OCI-LY7 (cell line): ENCODE measurements at regions not wholly inside any gene's neighbourhood (a gene's known extent, or its start where the extent isn't known, plus 50 kb on each side); places are given as distances from the start of the nearest gene placed in this dataset.

Experiments used
- BruUV-seq: library from RNA; stranded (reverse); fragments of 400-500 nt; replicated peaks from 2 replicates; lab custom pipeline; 2021; lab: Mats Ljungman, UMichigan
- CTCF ChIA-PET: fragments of 300-600 bp; sonication (Branson Sonifier 250); formaldehyde crosslinking; loops from one replicate; lab custom pipeline; 2022; ENCODE audit warnings: antibody characterized with exemption; ENCODE audit not compliant: unreplicated experiment; lab: Charles Lee
- POLR2A ChIA-PET: fragments of 300-600 bp; sonication (Branson Sonifier 250); formaldehyde crosslinking; loops from one replicate; lab custom pipeline; 2022; ENCODE audit warnings: antibody characterized with exemption; lab: Charles Lee
- DNase-seq: peaks from one replicate; pipeline ENCODE4 v3.0.0-alpha.2; 2015; ENCODE audit warnings: low spot score
- H2AFZ ChIP-seq: fragments of 200-600 bp; sonication (generic), shearing (Covaris generic); 2 replicates; pipeline ENCODE4 v1.6.1; 2014; ENCODE audit warnings: mild to moderate bottlenecking, antibody characterized with exemption, low read length, moderate library complexity
- H3K27ac ChIP-seq: fragments of 200-600 bp; sonication (generic); 2 replicates; pipeline ENCODE4 v1.5.1; 2014; ENCODE audit warnings: mixed run types, low read depth, mild to moderate bottlenecking, moderate library complexity, low read length, inconsistent platforms; ENCODE audit not compliant: poor library complexity, severe bottlenecking
- H3K36me3 ChIP-seq: fragments of 200-600 bp; sonication (generic); 2 replicates; pipeline ENCODE4 v1.6.1; 2014; ENCODE audit warnings: mild to moderate bottlenecking, antibody characterized with exemption, low read length, moderate library complexity, mixed read lengths; ENCODE audit not compliant: insufficient read depth
- H3K4me1 ChIP-seq: fragments of 200-600 bp; sonication (generic); 2 replicates; pipeline ENCODE4 v1.5.1; 2014; ENCODE audit warnings: mild to moderate bottlenecking, low read length; ENCODE audit not compliant: insufficient read depth, poor library complexity, severe bottlenecking
- H3K4me2 ChIP-seq: fragments of 200-600 bp; sonication (generic); 2 replicates; pipeline ENCODE4 v1.6.1; 2014; ENCODE audit warnings: mild to moderate bottlenecking, low read length
- H3K4me3 ChIP-seq: fragments of 200-600 bp; sonication (generic); 2 replicates; pipeline ENCODE4 v1.5.1; 2014; ENCODE audit warnings: mild to moderate bottlenecking, low read depth, low read length; ENCODE audit not compliant: poor library complexity, severe bottlenecking
- H3K79me2 ChIP-seq: fragments of 200-600 bp; sonication (generic); 2 replicates; pipeline ENCODE4 v1.6.1; 2016; ENCODE audit warnings: low read depth, mild to moderate bottlenecking, low read length, moderate library complexity, mixed read lengths; ENCODE audit not compliant: insufficient read depth
- H3K9me2 ChIP-seq: fragments of 200-600 bp; sonication (generic); 2 replicates; pipeline ENCODE4 v1.6.1; 2016; ENCODE audit warnings: mild to moderate bottlenecking, low read length, mixed read lengths; ENCODE audit not compliant: insufficient read depth
- H3K9me3 ChIP-seq: fragments of 200-600 bp; sonication (generic); 2 replicates; pipeline ENCODE4 v1.6.1; 2014; ENCODE audit warnings: mild to moderate bottlenecking, mixed run types, low read length, mixed read lengths
- H4K20me1 ChIP-seq: fragments of 200-600 bp; sonication (generic); 2 replicates; pipeline ENCODE4 v1.6.1; 2014; ENCODE audit warnings: mild to moderate bottlenecking, antibody characterized with exemption, low read length, moderate library complexity, mixed read lengths; ENCODE audit not compliant: insufficient read depth
- EZH2phosphoT487 ChIP-seq: fragments of 200-600 bp; sonication (generic); IDR thresholded peaks from 2 replicates; pipeline ENCODE4 v1.6.1; 2018; ENCODE audit warnings: low read depth, borderline replicate concordance, mild to moderate bottlenecking, mixed run types, antibody characterized with exemption, low read length, moderate library complexity, mixed read lengths
- intact Hi-C: fragments of 100-400 bp; cut with micrococcal nuclease; formaldehyde crosslinking; loops from one replicate; pipeline ENCODE4 v1.10.0; 2022; ENCODE audit not compliant: unreplicated experiment
- TF ChIP-seq, protein P1 (sequence below): fragments of 200-600 bp; sonication (generic); conservative IDR thresholded peaks from 2 replicates; pipeline ENCODE4 v1.5.1; 2014; ENCODE audit warnings: mild to moderate bottlenecking, antibody characterized with exemption, low read length, moderate library complexity, mixed read lengths

DNA sequence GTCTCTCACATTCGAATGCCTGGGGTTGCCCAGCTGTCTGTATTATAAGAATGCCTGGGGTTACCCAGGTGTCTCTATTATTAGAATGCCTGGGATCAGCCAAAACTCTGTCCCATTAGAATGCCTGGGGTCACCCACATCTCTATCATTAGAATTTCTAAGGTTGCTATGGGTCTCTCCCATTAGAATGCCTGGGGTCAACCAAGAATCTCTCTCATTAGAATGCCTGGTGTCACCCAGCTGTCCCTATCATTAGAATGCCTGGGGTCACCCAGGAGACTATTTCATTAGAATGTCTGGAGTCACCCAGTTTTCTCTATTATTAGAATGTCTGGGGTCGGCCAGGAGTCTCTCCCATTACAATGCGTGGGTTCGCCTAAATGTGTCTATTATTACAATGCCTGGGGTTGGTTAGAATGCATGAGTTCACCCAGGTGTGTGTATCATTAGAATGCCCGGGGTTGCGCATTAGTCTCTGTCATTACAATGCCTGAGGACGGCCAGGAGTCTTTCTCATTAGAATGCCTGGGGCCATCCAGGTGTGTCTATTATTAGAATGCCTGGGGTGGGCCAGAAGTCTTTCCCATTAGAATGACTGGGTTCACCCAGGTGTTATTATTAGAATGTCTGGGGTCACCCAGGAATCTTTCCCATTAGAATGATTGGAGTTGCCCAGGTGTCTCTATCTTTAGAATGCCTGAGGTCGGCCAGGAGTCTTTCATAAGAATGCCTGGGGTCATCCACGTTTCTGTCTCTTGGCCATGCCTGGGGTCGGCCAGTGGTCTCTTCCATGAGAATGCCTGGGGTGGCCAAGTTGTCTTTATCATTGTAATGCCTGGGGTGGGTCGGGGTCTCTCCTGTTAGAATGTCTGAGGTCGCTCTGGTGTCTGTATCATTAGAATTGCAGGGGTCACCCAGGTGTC, 59.6 kb downstream of the RNF187 start:
- TF ChIP-seq EZH2phosphoT487, result no peak
- TF ChIP-seq, protein P1, sequence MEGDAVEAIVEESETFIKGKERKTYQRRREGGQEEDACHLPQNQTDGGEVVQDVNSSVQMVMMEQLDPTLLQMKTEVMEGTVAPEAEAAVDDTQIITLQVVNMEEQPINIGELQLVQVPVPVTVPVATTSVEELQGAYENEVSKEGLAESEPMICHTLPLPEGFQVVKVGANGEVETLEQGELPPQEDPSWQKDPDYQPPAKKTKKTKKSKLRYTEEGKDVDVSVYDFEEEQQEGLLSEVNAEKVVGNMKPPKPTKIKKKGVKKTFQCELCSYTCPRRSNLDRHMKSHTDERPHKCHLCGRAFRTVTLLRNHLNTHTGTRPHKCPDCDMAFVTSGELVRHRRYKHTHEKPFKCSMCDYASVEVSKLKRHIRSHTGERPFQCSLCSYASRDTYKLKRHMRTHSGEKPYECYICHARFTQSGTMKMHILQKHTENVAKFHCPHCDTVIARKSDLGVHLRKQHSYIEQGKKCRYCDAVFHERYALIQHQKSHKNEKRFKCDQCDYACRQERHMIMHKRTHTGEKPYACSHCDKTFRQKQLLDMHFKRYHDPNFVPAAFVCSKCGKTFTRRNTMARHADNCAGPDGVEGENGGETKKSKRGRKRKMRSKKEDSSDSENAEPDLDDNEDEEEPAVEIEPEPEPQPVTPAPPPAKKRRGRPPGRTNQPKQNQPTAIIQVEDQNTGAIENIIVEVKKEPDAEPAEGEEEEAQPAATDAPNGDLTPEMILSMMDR, result no peak
- POLR2A ChIA-PET, result interaction anchor here (0.6 kb wide), 1 partner anchor 1205 kb away, joined by 3 read pairs; no protein-coding TSS in a partner anchor
- H3K79me2 ChIP-seq, result no peaks in the 10 kb centered on the region
- no peak overlapping the region for H3K4me3 ChIP-seq
- no peak overlapping the region for H2AFZ ChIP-seq
- no peak overlapping the region for H3K4me2 ChIP-seq
- no peaks in the 10 kb centered on the region for H3K36me3 ChIP-seq
- no peak for DNase-seq
- BruUV-seq, result no TSS peak
- CTCF ChIA-PET, result no interaction called here
- H3K9me2 ChIP-seq, result no peaks in the 10 kb centered on the region
- peaks cover 4% of the 10 kb centered on the region for H3K4me1 ChIP-seq
- no peak overlapping the region for H3K27ac ChIP-seq
- H4K20me1 ChIP-seq, result no peaks in the 10 kb centered on the region
- intact Hi-C loops, result no loop called here
- no peaks in the 10 kb centered on the region for H3K9me3 ChIP-seq

DNA sequence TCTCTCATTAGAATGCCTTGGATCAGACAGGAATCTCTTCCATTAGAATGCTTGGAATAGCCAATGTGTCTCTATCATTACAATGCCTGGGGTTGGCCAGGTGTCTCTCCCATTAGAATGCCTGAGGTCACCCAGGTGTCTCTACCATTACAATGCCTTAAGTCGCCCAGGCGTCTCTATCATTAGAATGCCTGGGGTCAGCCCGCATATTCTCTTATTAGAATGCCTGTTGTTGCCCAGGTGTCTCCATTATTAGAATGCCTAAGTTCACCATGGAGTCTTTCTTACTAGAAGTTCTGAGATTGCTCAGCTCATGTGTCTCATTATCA, 60.2 kb downstream of the RNF187 start:
- Histone ChIP-seq H3K27ac (no peak overlapping the region), H3K4me2 (no peak overlapping the region), H3K36me3 (no peaks in the 10 kb centered on the region), H3K4me3 (no peak overlapping the region), H3K4me1 (peaks cover 4% of the 10 kb centered on the region), H2AFZ (no peak overlapping the region), H3K79me2 (no peaks in the 10 kb centered on the region), H3K9me2 (no peaks in the 10 kb centered on the region), H3K9me3 (no peaks in the 10 kb centered on the region), H4K20me1 (no peaks in the 10 kb centered on the region)
- intact Hi-C loops, result no loop called here
- CTCF ChIA-PET, result no interaction called here
- TF ChIP-seq, protein P1, result no peak
- TF ChIP-seq EZH2phosphoT487, result no peak
- no peak for DNase-seq
- no TSS peak for BruUV-seq
- POLR2A ChIA-PET, result interaction anchor here (0.6 kb wide), 1 partner anchor 1205 kb away, joined by 3 read pairs; no protein-coding TSS in a partner anchor

DNA sequence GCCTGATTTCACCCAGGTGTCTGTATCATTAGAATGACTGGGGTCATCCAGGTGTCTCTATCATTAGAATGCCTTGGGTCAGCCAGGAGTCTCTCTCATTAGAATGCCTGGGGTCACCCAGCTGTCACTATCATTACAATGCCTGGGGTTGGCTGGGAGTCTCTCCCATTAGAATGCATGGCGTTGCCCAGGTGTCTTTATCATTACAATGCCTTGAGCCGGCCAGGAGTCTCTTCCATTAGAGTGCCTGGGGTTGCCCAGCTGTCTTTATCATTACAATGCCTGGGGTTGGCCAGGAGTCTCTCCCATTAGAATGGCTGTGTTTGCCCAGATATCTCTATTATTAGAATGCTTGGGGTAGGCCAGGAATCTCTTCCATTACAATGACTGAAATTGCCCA, 61.6 kb downstream of the RNF187 start:
- intact Hi-C loops, result no loop called here
- no peak for TF ChIP-seq EZH2phosphoT487
- TF ChIP-seq, protein P1, result no peak
- Histone ChIP-seq H3K9me3 (no peaks in the 10 kb centered on the region), H3K36me3 (no peaks in the 10 kb centered on the region), H3K4me3 (no peak overlapping the region), H2AFZ (no peak overlapping the region), H3K27ac (no peak overlapping the region), H3K79me2 (no peaks in the 10 kb centered on the region), H3K4me1 (peaks cover 4% of the 10 kb centered on the region), H3K9me2 (no peaks in the 10 kb centered on the region), H4K20me1 (no peaks in the 10 kb centered on the region), H3K4me2 (no peak overlapping the region)
- ChIA-PET CTCF (no interaction called here), POLR2A (no interaction called here)
- DNase-seq, result no peak
- no TSS peak for BruUV-seq
